OCI-LY3 (cell line): ENCODE measurements at regions not wholly inside any gene's neighbourhood (a gene's known extent, or its start where the extent isn't known, plus 50 kb on each side); places are given as distances from the start of the nearest gene placed in this dataset.

Experiments used
- H2AFZ ChIP-seq: fragments of 200-600, 300-600 bp; shearing (Covaris generic); 2 replicates; pipeline ENCODE4 v1.6.0; 2014; ENCODE audit warnings: antibody characterized with exemption, low read depth, low read length
- H3K27ac ChIP-seq: fragments of 200-600, 300-600 bp; sonication (generic); 2 replicates; pipeline ENCODE4 v1.5.1; 2014; ENCODE audit warnings: mild to moderate bottlenecking, low read length, moderate library complexity, mixed read lengths
- H3K27me3 ChIP-seq: fragments of 200-600, 300-600 bp; sonication (generic); 2 replicates; pipeline ENCODE4 v1.6.1; 2014; ENCODE audit warnings: low read depth, low read length, mixed read lengths
- H3K36me3 ChIP-seq: fragments of 200-600, 300-600 bp; sonication (generic); replicated peaks from 2 replicates; pipeline ENCODE3; 2014; ENCODE audit warnings: low read depth, low read length, mixed read lengths
- H3K4me1 ChIP-seq: fragments of 300-600, 200-600 bp; sonication (generic); 2 replicates; pipeline ENCODE4 v1.6.1; 2014; ENCODE audit warnings: low read length, mixed read lengths
- H3K4me2 ChIP-seq: fragments of 200-600, 300-600 bp; sonication (generic); 2 replicates; pipeline ENCODE4 v1.6.1; 2014; ENCODE audit warnings: low read length, mixed read lengths
- H3K4me3 ChIP-seq: fragments of 300-600, 200-600 bp; sonication (generic); 2 replicates; pipeline ENCODE4 v1.5.1; 2014; ENCODE audit warnings: antibody characterized with exemption, mild to moderate bottlenecking, low read length, moderate library complexity
- H3K79me2 ChIP-seq: fragments of 300-600, 200-600 bp; shearing (Covaris generic); 2 replicates; pipeline ENCODE4 v1.6.1; 2014; ENCODE audit warnings: mild to moderate bottlenecking, low read length, mixed read lengths
- H3K9ac ChIP-seq: fragments of 300-600, 200-600 bp; shearing (Covaris generic); 2 replicates; pipeline ENCODE4 v1.6.0; 2014; ENCODE audit warnings: mild to moderate bottlenecking, low read length, moderate library complexity
- H3K9me3 ChIP-seq: fragments of 200-600, 300-600 bp; shearing (Covaris generic); 2 replicates; pipeline ENCODE4 v1.6.1; 2014; ENCODE audit warnings: low read length, mixed read lengths; ENCODE audit not compliant: insufficient read depth
- H4K20me1 ChIP-seq: fragments of 200-600, 300-600 bp; sonication (generic); 2 replicates; pipeline ENCODE4 v1.6.1; 2016; ENCODE audit warnings: low read length, mixed read lengths; ENCODE audit not compliant: insufficient read depth
- CTCF ChIP-seq: fragments of 200-600, 300-600 bp; sonication (generic); IDR thresholded peaks from 2 replicates; pipeline ENCODE4 v1.5.1; 2014; ENCODE audit warnings: antibody characterized with exemption, low read length, low read depth
- EZH2phosphoT487 ChIP-seq: fragments of 200-600 bp; shearing (Covaris generic); IDR thresholded peaks from 2 replicates; pipeline ENCODE4 v1.6.1; 2018; ENCODE audit warnings: antibody characterized with exemption, mixed run types, low read depth

- no peak overlapping the region for H3K9ac ChIP-seq
- H3K4me1 ChIP-seq: no peaks in the 10 kb centered on the region
- no peak overlapping the region for H3K4me2 ChIP-seq
- H3K79me2 ChIP-seq: no peaks in the 10 kb centered on the region
- no peak overlapping the region for H3K4me3 ChIP-seq
- H3K36me3 ChIP-seq: no peaks in the 10 kb centered on the region
- no peaks in the 10 kb centered on the region for H3K9me3 ChIP-seq
- H4K20me1 ChIP-seq: no peaks in the 10 kb centered on the region
- H2AFZ ChIP-seq: no peak overlapping the region
- peaks cover 1% of the 10 kb centered on the region; the same call in 1 of the 2 replicates for H3K27me3 ChIP-seq
- TF ChIP-seq CTCF (no peak), EZH2phosphoT487 (no peak)
- H3K27ac ChIP-seq: no peak overlapping the region
Observed at GRCh38 chr1:233738396-233738795, 124.5 kb downstream of the KCNK1 start.

- H3K79me2 ChIP-seq: no peaks in the 10 kb centered on the region
- TF ChIP-seq EZH2phosphoT487: no peak
- no peak for TF ChIP-seq CTCF
- no peaks in the 10 kb centered on the region for H3K4me1 ChIP-seq
- H3K27ac ChIP-seq: no peak overlapping the region
- H3K9me3 ChIP-seq: no peaks in the 10 kb centered on the region
- H2AFZ ChIP-seq: no peak overlapping the region
- peaks cover 6% of the 10 kb centered on the region; the same call in 1 of the 2 replicates for H3K27me3 ChIP-seq
- no peaks in the 10 kb centered on the region for H3K36me3 ChIP-seq
- no peaks in the 10 kb centered on the region for H4K20me1 ChIP-seq
- H3K4me2 ChIP-seq: no peak overlapping the region
- H3K9ac ChIP-seq: no peak overlapping the region
- H3K4me3 ChIP-seq: no peak overlapping the region
Observed at GRCh38 chr1:233738850-233739249, 124.9 kb downstream of the KCNK1 start.

- H3K36me3 ChIP-seq: no peaks in the 10 kb centered on the region
- H3K27me3 ChIP-seq: peaks cover 12% of the 10 kb centered on the region; the same call in 1 of the 2 replicates
- no peak overlapping the region for H3K4me3 ChIP-seq
- H3K9ac ChIP-seq: no peak overlapping the region
- H2AFZ ChIP-seq: no peak overlapping the region
- H3K4me1 ChIP-seq: no peaks in the 10 kb centered on the region
- TF ChIP-seq CTCF (no peak), EZH2phosphoT487 (no peak)
- H3K27ac ChIP-seq: no peak overlapping the region
- no peak overlapping the region for H3K4me2 ChIP-seq
- no peaks in the 10 kb centered on the region for H4K20me1 ChIP-seq
- H3K79me2 ChIP-seq: no peaks in the 10 kb centered on the region
- no peaks in the 10 kb centered on the region for H3K9me3 ChIP-seq
Observed at GRCh38 chr1:233744779-233745513, 131.0 kb downstream of the KCNK1 start.

- no peak overlapping the region for H3K4me3 ChIP-seq
- no peak overlapping the region for H3K4me2 ChIP-seq
- no peak overlapping the region for H2AFZ ChIP-seq
- H3K27ac ChIP-seq: no peak overlapping the region
- no peaks in the 10 kb centered on the region for H3K4me1 ChIP-seq
- no peaks in the 10 kb centered on the region for H3K79me2 ChIP-seq
- H3K9ac ChIP-seq: no peak overlapping the region
- H3K36me3 ChIP-seq: no peaks in the 10 kb centered on the region
- no peaks in the 10 kb centered on the region for H3K9me3 ChIP-seq
- TF ChIP-seq CTCF (no peak), EZH2phosphoT487 (no peak)
- H3K27me3 ChIP-seq: 0 out of 2 replicates have a peak, but pooled peaks cover 2% of the 10 kb centered on the region
- H4K20me1 ChIP-seq: no peaks in the 10 kb centered on the region
Observed at GRCh38 chr1:233750139-233750538, 136.2 kb downstream of the KCNK1 start.
